Activated T-helper 17 cell treated with anti-CD3 and anti-CD28 coated beads, Interleukin-2, amount 50 U/mL, for 72 hours (primary cell): ENCODE measurements at regions not wholly inside any gene's neighbourhood (a gene's known extent, or its start where the extent isn't known, plus 50 kb on each side); places are given as distances from the start of the nearest gene placed in this dataset.

Experiments
- ATAC-seq: fragments of 150-1000 bp; cut with Tn5 transposase; replicated peaks from 2 replicates; pipeline ENCODE4 v1.10.0; 2021; ENCODE audit warnings: mild to moderate bottlenecking, moderate library complexity
- H3K27ac Mint-ChIP-seq: one replicate; pipeline ENCODE4 v1.8.0; 2022; ENCODE audit warnings: mixed read lengths
- H3K27me3 Mint-ChIP-seq: one replicate; pipeline ENCODE4 v1.8.0; 2022; ENCODE audit warnings: mixed read lengths
- H3K36me3 Mint-ChIP-seq: one replicate; pipeline ENCODE4 v1.8.0; 2022; ENCODE audit warnings: low read depth, mild to moderate bottlenecking, mixed read lengths
- H3K4me1 Mint-ChIP-seq: one replicate; pipeline ENCODE4 v1.8.0; 2022; ENCODE audit warnings: mixed read lengths
- H3K4me3 Mint-ChIP-seq: one replicate; pipeline ENCODE4 v1.8.0; 2022; ENCODE audit warnings: mild to moderate bottlenecking, mixed read lengths
- H3K9me3 Mint-ChIP-seq: one replicate; pipeline ENCODE4 v1.8.0; 2022; ENCODE audit warnings: mixed read lengths

DNA sequence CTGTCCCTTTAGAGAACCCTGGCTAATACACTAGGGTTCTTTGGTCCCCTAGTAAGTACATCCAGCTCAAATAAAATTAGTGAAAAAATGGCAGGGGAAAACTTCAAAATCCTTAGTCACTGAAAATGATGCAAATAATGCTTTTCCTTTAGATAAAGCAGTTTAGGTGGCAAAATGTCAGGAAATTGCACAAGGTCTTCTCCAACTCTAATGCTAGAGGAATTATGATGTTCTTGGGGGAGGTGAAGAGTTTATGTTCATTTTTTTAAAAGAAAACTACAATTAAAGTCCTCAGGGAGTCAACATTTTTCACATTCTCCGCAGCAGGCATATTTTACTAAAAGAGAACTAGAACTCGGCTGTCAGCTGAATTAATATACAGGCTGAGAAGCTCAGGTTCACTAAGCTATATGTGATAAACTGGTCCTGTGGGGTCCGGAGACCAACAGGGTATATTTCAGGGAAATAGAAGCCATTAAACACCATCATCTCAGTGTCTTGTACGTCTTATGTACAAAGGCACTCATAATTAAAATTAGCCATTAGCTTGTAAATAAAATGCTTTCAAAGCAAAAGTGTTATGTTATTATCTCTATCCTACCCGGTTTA lies 1164.7 kb upstream of the AUTS2 start:
- Mint-ChIP-seq H3K27ac (no peak overlapping the region), H3K4me3 (no peak overlapping the region), H3K36me3 (no peaks in the 10 kb centered on the region), H3K27me3 (no peaks in the 10 kb centered on the region), H3K4me1 (no peaks in the 10 kb centered on the region), H3K9me3 (peaks cover 22% of the 10 kb centered on the region)
- no peak for ATAC-seq

DNA sequence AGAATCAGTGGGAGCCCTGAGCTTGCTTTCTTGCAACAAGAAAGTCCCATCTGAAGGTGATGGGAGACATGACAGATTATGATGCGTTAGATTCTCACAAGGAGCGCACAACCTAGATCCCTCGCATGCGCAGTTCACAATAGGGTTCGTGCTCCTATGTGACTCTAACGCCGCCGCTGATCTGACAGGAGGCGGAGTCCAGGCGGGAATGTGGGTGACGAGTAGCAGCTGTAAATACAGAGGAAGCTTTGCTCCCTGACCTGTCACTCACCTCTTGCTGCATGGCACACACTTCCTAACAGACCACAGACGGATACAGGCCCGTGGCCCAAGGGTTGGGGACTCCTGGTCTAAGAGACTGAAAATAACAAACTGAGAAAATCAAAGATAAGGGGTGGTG lies 1163.4 kb upstream of the AUTS2 start:
- Mint-ChIP-seq H3K27me3 (no peaks in the 10 kb centered on the region), H3K4me3 (no peak overlapping the region), H3K27ac (no peak overlapping the region), H3K9me3 (peaks cover 22% of the 10 kb centered on the region), H3K4me1 (no peaks in the 10 kb centered on the region), H3K36me3 (no peaks in the 10 kb centered on the region)
- no peak for ATAC-seq

DNA sequence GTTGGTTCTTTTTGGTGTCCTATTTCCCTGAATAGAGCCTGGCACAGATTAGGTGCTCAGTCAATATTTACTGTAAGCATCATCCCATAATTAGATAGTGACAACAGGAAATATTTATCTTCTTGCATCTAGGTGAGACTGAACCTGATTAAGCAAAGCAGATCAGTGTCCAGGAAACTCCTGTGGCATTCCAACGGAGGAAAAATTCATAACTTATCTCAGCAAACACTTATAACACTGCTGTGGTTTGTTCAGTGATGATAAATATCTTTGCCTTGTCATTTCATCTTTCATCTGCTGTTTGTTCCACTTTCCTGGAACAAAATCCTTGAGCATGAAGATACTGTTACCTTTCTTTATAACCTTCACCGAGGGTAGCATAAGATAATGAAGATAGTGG lies 1160.3 kb upstream of the AUTS2 start:
- no peaks in the 10 kb centered on the region for H3K36me3 Mint-ChIP-seq
- peaks cover 17% of the 10 kb centered on the region for H3K9me3 Mint-ChIP-seq
- no peaks in the 10 kb centered on the region for H3K4me1 Mint-ChIP-seq
- no peaks in the 10 kb centered on the region for H3K27me3 Mint-ChIP-seq
- H3K27ac Mint-ChIP-seq = no peak overlapping the region
- H3K4me3 Mint-ChIP-seq = no peak overlapping the region
- no peak for ATAC-seq

DNA sequence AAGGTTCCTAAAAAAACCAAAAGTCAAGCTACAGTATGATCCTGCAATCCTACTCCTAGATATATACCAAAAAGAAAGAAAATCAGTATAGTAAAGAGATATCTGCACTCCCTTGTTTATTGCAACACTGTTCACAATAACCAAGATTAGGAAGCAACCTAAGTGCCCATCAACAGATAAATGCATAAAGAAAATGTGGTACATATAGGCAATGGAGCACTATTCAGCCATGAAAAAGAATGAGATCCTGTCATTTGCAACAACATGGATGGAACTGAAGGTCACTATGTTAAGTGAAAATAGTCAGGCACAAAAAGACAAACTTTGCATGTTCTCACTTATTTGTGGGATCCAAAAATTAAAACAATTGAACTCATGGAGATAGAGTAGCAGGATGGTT lies 1159.5 kb upstream of the AUTS2 start:
- Mint-ChIP-seq H3K4me1 (no peaks in the 10 kb centered on the region), H3K27ac (no peak overlapping the region), H3K36me3 (no peaks in the 10 kb centered on the region), H3K4me3 (no peak overlapping the region), H3K27me3 (no peaks in the 10 kb centered on the region), H3K9me3 (peaks cover 20% of the 10 kb centered on the region)
- ATAC-seq = no peak

DNA sequence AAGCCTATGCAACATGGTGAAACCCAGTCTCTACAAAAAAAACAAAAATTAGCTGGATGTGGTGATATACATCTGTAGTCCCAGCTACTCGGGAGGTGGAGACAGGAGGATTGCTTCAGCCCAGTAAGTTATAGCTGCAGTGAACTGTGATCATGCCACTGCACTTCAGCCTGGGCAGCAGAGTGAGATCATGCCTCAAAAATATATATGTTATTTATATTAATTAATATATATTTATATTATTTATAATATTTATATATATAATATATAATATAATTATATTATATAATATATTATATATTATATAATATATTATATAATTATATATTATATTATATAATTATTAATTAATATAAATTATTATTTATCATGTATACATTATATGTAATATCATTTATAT lies 1158.4 kb upstream of the AUTS2 start:
- no peak for ATAC-seq
- H3K27me3 Mint-ChIP-seq = no peaks in the 10 kb centered on the region
- H3K27ac Mint-ChIP-seq = no peak overlapping the region
- H3K4me1 Mint-ChIP-seq = no peaks in the 10 kb centered on the region
- H3K4me3 Mint-ChIP-seq = no peak overlapping the region
- H3K9me3 Mint-ChIP-seq = peaks cover 28% of the 10 kb centered on the region
- H3K36me3 Mint-ChIP-seq = no peaks in the 10 kb centered on the region

DNA sequence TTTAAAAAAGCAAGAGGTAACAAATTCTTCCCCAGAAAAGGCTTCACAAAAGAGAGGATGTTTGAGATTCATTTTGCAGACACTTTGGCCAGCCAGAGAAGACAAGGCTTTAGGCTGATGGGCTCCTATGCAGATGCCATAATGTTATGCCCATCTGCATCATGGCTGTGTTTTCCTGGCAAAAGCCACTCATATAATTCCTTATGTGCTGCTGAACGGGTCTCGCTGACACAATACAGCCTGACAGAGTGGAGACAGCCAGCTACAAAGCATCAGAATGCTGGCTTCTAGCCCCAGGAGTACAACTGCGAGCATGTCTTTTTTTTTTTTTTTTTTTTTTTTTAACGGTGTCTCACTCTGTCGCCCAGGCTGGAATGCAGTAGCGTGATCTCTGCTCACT lies 1157.4 kb upstream of the AUTS2 start:
- no peaks in the 10 kb centered on the region for H3K27me3 Mint-ChIP-seq
- no peaks in the 10 kb centered on the region for H3K36me3 Mint-ChIP-seq
- ATAC-seq = peak; percentile 32
- no peak overlapping the region for H3K4me3 Mint-ChIP-seq
- no peak overlapping the region for H3K27ac Mint-ChIP-seq
- H3K4me1 Mint-ChIP-seq = no peaks in the 10 kb centered on the region
- H3K9me3 Mint-ChIP-seq = peaks cover 28% of the 10 kb centered on the region

DNA sequence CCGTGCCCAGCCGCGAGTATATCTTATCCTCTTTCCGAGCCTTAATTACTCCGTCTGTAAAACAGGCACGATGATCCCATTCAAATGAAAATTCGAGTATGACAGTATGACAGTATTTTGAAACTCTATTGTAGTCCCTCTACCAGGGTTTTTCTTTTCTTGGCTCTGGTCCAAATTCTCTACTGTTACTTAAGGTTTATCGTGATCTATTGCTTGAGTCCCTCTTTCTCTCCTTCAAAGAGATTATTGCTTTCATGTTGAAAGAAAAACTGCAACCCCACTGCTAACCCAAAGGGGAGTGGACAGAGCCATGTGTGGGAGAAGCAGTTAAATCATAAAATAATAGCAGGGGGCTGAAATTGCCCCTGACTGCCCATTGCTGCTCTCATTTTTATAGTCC lies 1156.6 kb upstream of the AUTS2 start:
- H3K36me3 Mint-ChIP-seq = no peaks in the 10 kb centered on the region
- H3K27me3 Mint-ChIP-seq = no peaks in the 10 kb centered on the region
- H3K4me1 Mint-ChIP-seq = no peaks in the 10 kb centered on the region
- H3K9me3 Mint-ChIP-seq = peaks cover 27% of the 10 kb centered on the region
- H3K4me3 Mint-ChIP-seq = no peak overlapping the region
- no peak overlapping the region for H3K27ac Mint-ChIP-seq
- ATAC-seq = no peak

DNA sequence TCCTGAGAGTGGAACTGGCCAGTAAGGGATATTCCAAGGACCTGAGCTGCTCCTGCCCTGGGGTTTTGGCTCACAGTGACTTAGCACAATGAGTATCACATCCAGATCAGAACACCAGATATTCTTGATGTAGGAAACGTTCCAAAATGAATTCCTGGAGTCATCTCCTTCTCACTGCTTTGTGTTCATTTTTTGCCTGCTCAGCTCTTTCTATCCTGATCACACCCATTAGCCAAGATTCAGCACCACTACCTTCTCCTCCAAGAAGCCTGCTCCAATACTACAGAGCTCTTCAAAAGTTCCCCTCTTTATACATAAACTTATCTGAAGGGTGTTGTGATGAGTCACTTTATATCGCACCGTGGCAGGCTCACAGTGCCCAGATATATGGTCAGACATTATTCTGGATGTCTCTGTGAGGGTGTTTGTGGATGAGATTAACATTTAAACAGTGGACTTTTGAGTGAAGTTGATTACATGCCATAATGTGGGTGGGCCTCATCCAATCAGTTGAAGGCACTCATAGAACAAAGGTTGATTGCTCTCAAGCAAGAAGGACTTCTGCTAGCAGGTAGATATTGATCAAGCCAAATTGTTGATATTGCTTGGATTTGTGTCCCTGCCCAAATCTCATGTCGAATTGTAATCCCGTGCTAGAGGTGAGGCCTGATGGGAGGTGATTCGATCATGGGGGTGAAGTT lies 1155.2 kb upstream of the AUTS2 start:
- no peak overlapping the region for H3K27ac Mint-ChIP-seq
- H3K36me3 Mint-ChIP-seq = no peaks in the 10 kb centered on the region
- no peak overlapping the region for H3K4me3 Mint-ChIP-seq
- peaks cover 13% of the 10 kb centered on the region for H3K9me3 Mint-ChIP-seq
- H3K27me3 Mint-ChIP-seq = no peaks in the 10 kb centered on the region
- no peak for ATAC-seq
- H3K4me1 Mint-ChIP-seq = no peaks in the 10 kb centered on the region

DNA sequence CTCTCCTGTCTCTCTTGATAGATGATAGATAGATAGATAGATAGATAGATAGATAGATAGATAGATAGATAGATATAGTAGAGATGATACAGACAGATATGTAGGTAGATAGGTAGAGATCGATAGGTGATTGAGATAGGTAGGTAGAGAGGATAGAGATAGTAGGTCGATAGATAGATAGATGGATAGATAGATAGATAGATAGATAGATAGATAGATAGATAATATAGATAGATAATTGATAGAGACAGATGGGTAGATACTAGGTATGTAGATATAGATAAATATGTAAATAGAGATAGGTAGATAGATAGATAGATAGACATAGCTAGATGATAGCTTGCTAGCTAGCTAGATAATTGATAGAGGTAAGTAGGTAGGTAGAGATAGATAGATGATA lies 1154.2 kb upstream of the AUTS2 start:
- no peaks in the 10 kb centered on the region for H3K36me3 Mint-ChIP-seq
- no peaks in the 10 kb centered on the region for H3K27me3 Mint-ChIP-seq
- peaks cover 16% of the 10 kb centered on the region for H3K9me3 Mint-ChIP-seq
- no peak overlapping the region for H3K4me3 Mint-ChIP-seq
- H3K4me1 Mint-ChIP-seq = no peaks in the 10 kb centered on the region
- no peak for ATAC-seq
- no peak overlapping the region for H3K27ac Mint-ChIP-seq

DNA sequence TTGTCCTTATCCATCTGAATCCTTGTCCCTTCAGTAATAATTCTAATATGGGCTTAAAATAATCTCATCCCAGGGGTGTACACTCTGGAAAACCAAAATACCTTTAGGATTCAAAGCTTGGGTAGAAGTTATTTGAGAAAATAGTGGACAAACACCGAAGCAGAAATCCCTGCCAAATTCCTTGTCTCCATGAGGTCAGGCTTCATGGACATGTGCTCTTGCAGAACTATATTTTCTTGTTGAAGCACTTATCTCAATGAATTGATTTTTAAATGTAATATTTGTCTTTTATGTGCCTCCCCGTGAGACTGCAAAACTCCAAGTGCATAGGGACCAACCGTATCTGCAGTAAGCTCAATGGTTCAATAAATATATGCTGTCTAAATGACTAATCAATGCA lies 1153.3 kb upstream of the AUTS2 start:
- no peak for ATAC-seq
- Mint-ChIP-seq H3K27me3 (no peaks in the 10 kb centered on the region), H3K4me1 (no peaks in the 10 kb centered on the region), H3K9me3 (peaks cover 22% of the 10 kb centered on the region), H3K36me3 (no peaks in the 10 kb centered on the region), H3K27ac (no peak overlapping the region), H3K4me3 (no peak overlapping the region)

DNA sequence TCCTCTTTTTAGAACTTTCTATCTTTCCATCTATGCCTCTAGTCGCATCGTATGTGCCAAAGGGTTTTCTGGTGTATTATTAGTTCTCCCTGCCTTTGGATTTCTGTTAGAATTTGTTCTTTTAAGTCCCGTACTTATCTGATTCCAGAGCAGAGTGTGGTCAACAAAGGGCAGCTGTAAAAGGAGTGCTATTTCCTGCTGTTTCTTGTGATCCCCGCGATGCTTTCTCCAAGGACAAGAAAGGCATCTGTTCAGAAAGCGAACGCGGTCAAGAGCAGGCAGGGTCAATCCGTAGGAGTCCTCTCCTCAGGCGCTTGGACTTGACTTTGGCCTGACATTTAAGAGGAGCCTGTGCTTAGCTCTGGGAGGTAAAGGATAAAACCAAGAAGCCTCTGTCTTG lies 1152.1 kb upstream of the AUTS2 start:
- H3K27me3 Mint-ChIP-seq = no peaks in the 10 kb centered on the region
- no peaks in the 10 kb centered on the region for H3K4me1 Mint-ChIP-seq
- no peak for ATAC-seq

DNA sequence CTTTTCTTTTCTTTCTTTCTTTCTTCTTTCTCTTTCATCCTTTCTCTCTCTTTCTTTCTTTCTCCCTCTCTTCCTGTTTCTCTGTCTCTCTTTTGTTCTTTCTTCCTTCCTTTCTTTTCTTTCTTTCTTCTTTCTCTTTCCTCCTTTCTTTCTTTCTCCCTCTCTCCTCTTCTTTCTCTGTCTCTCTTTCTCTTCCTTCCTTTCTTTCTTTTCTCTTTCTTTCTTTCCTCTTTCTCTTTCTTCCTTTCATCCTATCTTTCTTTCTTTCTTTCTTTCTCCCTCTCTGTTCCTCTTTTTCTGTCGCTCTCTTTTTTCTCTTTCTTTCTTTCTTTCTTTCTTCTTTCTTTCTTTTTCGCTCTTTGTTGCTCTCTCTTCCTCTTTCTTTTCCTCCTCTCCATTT lies 1149.2 kb upstream of the AUTS2 start:
- peaks cover 13% of the 10 kb centered on the region for H3K9me3 Mint-ChIP-seq
- H3K4me3 Mint-ChIP-seq = no peak overlapping the region
- H3K27ac Mint-ChIP-seq = no peak overlapping the region

More for the DNA sequence above, 1152.1 kb upstream of the AUTS2 start:
- no peak overlapping the region for H3K4me3 Mint-ChIP-seq
- no peaks in the 10 kb centered on the region for H3K36me3 Mint-ChIP-seq
- peaks cover 22% of the 10 kb centered on the region for H3K9me3 Mint-ChIP-seq
- H3K27ac Mint-ChIP-seq = no peak overlapping the region

DNA sequence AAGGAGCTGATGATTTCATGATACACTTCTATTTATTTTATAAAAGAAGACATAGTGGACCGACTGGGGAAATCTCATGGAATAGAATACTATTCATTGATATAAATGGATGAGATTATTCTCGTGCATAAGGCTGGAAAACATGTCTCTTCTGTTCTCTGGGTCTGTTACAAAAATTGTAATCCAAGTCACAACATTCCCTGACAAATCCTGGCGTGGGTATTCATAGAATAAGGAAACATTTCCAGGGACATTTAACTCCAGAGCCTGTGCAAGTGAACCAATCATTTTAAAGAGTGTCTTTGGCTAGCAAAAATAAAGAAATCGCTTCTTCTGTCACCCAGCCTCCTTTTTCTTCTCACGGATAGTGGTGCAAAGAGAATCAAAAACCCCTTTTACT lies 1148.5 kb upstream of the AUTS2 start:
- Mint-ChIP-seq H3K4me3 (no peak overlapping the region), H3K4me1 (no peaks in the 10 kb centered on the region), H3K27ac (no peak overlapping the region), H3K9me3 (peaks cover 8% of the 10 kb centered on the region), H3K36me3 (no peaks in the 10 kb centered on the region), H3K27me3 (no peaks in the 10 kb centered on the region)
- ATAC-seq = no peak

More for the DNA sequence above, 1149.2 kb upstream of the AUTS2 start:
- no peak for ATAC-seq
- Mint-ChIP-seq H3K4me1 (no peaks in the 10 kb centered on the region), H3K27me3 (no peaks in the 10 kb centered on the region), H3K36me3 (no peaks in the 10 kb centered on the region)

DNA sequence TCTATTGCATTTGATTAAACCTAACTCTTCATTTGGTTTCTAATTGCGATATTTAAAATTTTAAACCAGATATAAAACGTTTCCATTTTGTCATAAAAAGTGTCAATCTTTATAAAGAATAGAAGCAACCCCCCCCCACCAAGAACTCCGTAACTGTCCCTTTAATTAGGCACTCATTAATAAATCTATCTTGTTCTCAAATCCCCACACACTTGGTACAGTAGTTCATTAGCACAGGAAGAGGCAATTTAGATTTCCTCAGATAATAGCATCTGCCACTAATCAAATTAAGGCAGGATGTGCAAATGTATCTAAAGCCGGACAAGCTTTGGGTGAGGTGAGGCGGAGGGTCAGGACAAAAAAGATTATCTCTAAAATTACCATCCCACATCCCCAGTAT lies 1143.3 kb upstream of the AUTS2 start:
- no peaks in the 10 kb centered on the region for H3K27me3 Mint-ChIP-seq
- H3K4me1 Mint-ChIP-seq = no peaks in the 10 kb centered on the region
- no peak overlapping the region for H3K27ac Mint-ChIP-seq
- no peak for ATAC-seq
- H3K4me3 Mint-ChIP-seq = no peak overlapping the region
- peaks cover 26% of the 10 kb centered on the region for H3K9me3 Mint-ChIP-seq
- H3K36me3 Mint-ChIP-seq = no peaks in the 10 kb centered on the region

DNA sequence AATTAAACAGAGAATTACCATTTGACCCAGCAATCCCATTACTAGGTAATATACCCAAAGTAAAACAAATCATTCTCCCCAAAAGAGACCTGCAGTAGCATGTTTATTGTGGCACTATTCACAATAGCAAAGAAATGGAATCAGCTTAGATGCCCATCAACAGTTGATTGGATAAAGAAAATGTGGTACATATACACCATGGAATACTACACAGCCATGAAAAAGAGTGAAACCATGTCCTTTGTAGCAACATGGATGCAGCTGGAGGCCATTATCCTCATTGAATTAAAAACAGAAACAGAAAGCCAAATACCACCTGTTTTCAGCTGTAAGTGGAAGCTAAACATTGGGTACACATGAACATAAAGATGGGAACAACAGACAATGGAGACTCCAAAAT lies 1141.8 kb upstream of the AUTS2 start:
- no peaks in the 10 kb centered on the region for H3K4me1 Mint-ChIP-seq
- no peak overlapping the region for H3K4me3 Mint-ChIP-seq
- no peak for ATAC-seq
- H3K27ac Mint-ChIP-seq = no peak overlapping the region
- H3K36me3 Mint-ChIP-seq = no peaks in the 10 kb centered on the region
- peaks cover 26% of the 10 kb centered on the region for H3K9me3 Mint-ChIP-seq
- no peaks in the 10 kb centered on the region for H3K27me3 Mint-ChIP-seq
